NOMO-1 treated with dmso at 0.1 percent for 144 hours (cell line): ENCODE measurements at regions not wholly inside any gene's neighbourhood (a gene's known extent, or its start where the extent isn't known, plus 50 kb on each side); places are given as distances from the start of the nearest gene placed in this dataset.
"Not testable (repeated sequence)": the region's sequence is repeated elsewhere in the genome, so short reads cannot be mapped to it uniquely, and the experiment has no call there.

ENCODE experiments used
- DNase-seq: peaks from one replicate; lab custom pipeline; 2025; ENCODE audit not compliant: unreplicated experiment; lab: John Stamatoyannopoulos, UW

GRCh38 chr20:40286975-40287531, 402.0 kb downstream of the MAFB start:
- no peak for DNase-seq

GRCh38 chr20:40284611-40285010, 404.4 kb downstream of the MAFB start:
- DNase-seq, result no peak

GRCh38 chr20:40283689-40284088, 405.3 kb downstream of the MAFB start:
- DNase-seq, result no peak

- DNase-seq, result no peak
Observed at GRCh38 chr20:40282941-40283340, 406.1 kb downstream of the MAFB start.

- no peak for DNase-seq
Observed at GRCh38 chr20:40282541-40282940, 406.5 kb downstream of the MAFB start.

- no peak for DNase-seq
Observed at GRCh38 chr20:40280616-40281015, 408.4 kb downstream of the MAFB start.

GRCh38 chr20:40279390-40279789, 409.6 kb downstream of the MAFB start:
- DNase-seq, result peak; percentile 42

GRCh38 chr20:40278673-40279072, 410.4 kb downstream of the MAFB start:
- no peak for DNase-seq

GRCh38 chr20:40276301-40276700, 412.7 kb downstream of the MAFB start:
- DNase-seq, result no peak

- no peak for DNase-seq
Observed at GRCh38 chr20:40275738-40276137, 413.3 kb downstream of the MAFB start.

- DNase-seq, result no peak
Observed at GRCh38 chr20:40274912-40275533, 414.0 kb downstream of the MAFB start.

GRCh38 chr20:40269274-40269673, 419.8 kb downstream of the MAFB start:
- not testable (repeated sequence) for DNase-seq

GRCh38 chr20:40268321-40269075, 420.5 kb downstream of the MAFB start:
- no peak for DNase-seq

- DNase-seq, result no peak
Observed at GRCh38 chr20:40265825-40266533, 423.1 kb downstream of the MAFB start.

- DNase-seq, result no peak
Observed at GRCh38 chr20:40262219-40262618, 426.8 kb downstream of the MAFB start.

GRCh38 chr20:40258931-40259330, 430.1 kb downstream of the MAFB start:
- DNase-seq, result no peak

- no peak for DNase-seq
Observed at GRCh38 chr20:40257763-40258162, 431.3 kb downstream of the MAFB start.

GRCh38 chr20:40255365-40255764, 433.7 kb downstream of the MAFB start:
- no peak for DNase-seq

GRCh38 chr20:40254023-40254772, 434.8 kb downstream of the MAFB start:
- DNase-seq, result no peak

GRCh38 chr20:40251284-40251932, 437.6 kb downstream of the MAFB start:
- no peak for DNase-seq

GRCh38 chr20:40249805-40250204, 439.2 kb downstream of the MAFB start:
- DNase-seq, result no peak
